GM12865 (cell line): ENCODE measurements at regions not wholly inside any gene's neighbourhood (a gene's known extent, or its start where the extent isn't known, plus 50 kb on each side); places are given as distances from the start of the nearest gene placed in this dataset.

Experiments used
- DNase-seq: peaks from one replicate; pipeline ENCODE4 v3.0.0; 2010; ENCODE audit warnings: low read depth
- H3K4me3 ChIP-seq: 2 replicates; pipeline ENCODE4 v1.5.1; 2011; ENCODE audit warnings: mild to moderate bottlenecking, low read depth, low read length, control low read depth
- TF ChIP-seq, protein P1 (sequence below): IDR thresholded peaks from 2 replicates; pipeline ENCODE4 v1.5.1; 2011; ENCODE audit warnings: low read length, control low read depth, low read depth, inconsistent platforms; ENCODE audit not compliant: insufficient read depth; ENCODE audit errors: missing control alignments

DNA sequence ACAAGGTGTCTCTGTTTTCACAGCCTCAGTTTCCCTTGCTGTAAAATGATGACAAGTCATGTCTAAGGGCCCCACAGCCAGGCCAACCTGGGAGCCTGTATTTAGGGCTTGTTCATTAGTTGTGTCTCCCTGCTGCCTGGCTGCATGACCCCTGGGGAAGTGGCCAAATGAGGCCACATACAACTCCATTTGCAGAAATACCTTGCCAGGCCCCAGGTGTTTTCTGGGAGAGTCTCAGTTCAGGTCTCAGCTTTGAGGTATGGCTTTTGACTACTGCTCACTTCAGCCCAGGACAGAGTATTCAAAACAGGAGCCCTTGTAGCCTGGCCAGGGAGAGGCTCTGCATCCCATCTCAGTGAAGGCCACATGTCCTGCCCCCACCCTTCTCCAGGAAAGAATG, 202.5 kb upstream of the MAMLD1 start:
- no peak for DNase-seq
- H3K4me3 ChIP-seq = no peak overlapping the region
- TF ChIP-seq, protein P1, sequence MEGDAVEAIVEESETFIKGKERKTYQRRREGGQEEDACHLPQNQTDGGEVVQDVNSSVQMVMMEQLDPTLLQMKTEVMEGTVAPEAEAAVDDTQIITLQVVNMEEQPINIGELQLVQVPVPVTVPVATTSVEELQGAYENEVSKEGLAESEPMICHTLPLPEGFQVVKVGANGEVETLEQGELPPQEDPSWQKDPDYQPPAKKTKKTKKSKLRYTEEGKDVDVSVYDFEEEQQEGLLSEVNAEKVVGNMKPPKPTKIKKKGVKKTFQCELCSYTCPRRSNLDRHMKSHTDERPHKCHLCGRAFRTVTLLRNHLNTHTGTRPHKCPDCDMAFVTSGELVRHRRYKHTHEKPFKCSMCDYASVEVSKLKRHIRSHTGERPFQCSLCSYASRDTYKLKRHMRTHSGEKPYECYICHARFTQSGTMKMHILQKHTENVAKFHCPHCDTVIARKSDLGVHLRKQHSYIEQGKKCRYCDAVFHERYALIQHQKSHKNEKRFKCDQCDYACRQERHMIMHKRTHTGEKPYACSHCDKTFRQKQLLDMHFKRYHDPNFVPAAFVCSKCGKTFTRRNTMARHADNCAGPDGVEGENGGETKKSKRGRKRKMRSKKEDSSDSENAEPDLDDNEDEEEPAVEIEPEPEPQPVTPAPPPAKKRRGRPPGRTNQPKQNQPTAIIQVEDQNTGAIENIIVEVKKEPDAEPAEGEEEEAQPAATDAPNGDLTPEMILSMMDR = no peak

DNA sequence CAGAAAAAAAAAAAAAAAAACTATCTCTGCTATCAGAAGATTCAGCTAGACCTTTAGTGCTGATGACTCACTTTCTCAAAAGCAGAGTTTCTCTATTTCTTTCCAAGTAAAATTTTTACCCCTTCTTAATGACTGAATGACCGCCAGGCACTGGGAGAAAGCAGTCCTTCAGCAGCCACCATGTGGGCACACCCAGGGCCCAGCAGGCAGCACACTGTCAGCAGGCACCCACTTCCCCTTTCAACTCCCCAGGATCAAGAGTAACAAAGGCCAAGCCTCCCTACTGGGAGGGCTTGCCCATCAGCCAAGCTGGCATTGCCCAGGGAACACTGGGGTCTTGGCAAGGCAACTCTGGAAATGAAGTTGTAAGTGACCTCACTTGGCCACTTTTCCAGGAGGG, 201.9 kb upstream of the MAMLD1 start:
- no peak for DNase-seq
- TF ChIP-seq, protein P1 = no peak
- H3K4me3 ChIP-seq = no peak overlapping the region

DNA sequence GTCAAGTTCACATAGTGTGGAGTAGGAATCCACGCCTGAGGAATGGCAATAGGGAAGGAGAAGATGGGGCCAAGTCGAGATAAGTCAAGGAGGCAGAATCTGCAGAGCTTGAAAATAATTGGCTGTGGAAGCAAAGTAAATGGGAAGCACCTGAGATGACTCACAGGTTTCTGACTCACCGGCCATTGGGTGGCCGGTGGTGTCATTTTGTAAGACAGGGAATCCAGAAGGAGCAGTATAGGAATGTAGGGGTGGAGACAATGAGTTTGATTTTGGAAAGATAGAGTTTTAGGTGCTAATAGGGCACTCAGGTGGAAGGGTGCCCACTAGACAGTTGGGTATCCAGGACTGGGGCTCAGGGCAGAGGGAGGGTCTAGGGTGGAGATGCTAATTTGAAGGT, 201.0 kb upstream of the MAMLD1 start:
- DNase-seq = no peak

DNA sequence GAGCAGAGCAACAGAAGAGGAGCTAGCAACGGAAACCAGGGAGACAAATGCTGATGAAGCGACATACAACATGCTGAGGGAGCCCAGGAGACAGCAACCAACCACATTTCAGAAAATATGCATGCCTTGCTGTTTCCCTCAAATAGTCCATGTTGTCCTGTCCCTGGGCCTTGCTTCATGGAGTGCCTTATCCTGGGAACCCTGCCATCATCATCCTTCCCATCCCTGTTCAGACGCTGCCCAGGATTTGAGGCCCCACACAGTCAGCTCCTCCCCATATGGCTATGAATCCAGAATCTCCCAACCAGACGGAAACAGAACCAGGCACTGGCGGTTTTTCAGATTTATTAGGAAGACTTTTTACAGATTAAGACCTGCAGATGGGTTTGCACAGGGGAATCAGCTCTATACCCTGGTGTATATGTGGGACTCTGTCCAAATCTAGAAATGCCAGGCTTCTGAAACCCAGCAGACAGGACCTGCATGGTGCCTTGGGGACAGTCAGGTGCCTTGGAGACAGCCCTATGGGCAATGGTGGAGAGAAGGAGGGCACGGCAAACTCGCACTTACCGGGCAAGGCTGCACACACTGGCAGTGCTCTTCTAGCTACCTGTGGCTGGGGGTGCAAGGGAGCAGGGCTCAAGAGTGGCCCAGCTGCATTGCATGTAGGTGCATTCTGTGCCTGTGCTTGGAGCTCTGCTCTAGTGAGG, 199.7 kb upstream of the MAMLD1 start:
- DNase-seq = no peak
- H3K4me3 ChIP-seq = no peak overlapping the region
- TF ChIP-seq, protein P1 = no peak

More for the DNA sequence above, 201.0 kb upstream of the MAMLD1 start:
- H3K4me3 ChIP-seq = no peak overlapping the region
- TF ChIP-seq, protein P1 = no peak

DNA sequence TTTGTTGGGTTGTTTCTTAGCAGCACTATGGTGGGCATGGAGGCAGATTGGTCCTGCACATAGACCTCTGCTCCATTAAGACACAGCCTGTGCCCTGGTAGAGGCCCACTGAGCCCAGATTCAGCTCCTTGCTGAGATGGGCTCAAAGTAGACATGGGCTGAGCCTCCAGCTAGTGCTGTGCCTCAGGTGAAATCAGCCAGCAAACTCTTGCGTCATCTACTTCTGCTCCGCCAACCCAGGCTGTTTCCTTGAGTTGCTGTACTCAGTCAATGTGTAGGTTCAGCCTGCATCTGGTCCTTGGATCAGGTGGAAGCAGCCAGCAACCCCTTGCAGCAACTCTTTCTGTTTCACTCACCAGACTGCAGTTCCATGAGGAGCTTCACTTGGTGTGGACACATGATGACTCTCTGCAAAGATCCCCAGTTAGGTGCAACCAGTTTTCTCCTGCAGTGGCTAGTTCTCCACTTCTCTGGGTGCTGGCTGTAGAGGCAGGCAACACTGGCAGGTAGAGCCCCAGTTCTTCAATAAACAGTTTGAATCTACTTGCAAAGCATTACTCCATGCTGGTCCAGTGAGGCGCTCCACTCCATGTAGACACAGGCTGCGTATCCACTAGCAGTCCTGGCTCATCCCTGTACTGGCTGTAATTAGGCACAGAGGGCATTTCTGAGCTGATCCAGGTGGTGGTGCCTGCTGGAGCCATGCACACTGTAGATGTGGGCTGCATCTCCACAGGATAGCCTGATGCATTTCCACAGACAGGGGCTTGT, 199.0 kb upstream of the MAMLD1 start:
- TF ChIP-seq, protein P1 = no peak
- no peak overlapping the region for H3K4me3 ChIP-seq
- DNase-seq = no peak

DNA sequence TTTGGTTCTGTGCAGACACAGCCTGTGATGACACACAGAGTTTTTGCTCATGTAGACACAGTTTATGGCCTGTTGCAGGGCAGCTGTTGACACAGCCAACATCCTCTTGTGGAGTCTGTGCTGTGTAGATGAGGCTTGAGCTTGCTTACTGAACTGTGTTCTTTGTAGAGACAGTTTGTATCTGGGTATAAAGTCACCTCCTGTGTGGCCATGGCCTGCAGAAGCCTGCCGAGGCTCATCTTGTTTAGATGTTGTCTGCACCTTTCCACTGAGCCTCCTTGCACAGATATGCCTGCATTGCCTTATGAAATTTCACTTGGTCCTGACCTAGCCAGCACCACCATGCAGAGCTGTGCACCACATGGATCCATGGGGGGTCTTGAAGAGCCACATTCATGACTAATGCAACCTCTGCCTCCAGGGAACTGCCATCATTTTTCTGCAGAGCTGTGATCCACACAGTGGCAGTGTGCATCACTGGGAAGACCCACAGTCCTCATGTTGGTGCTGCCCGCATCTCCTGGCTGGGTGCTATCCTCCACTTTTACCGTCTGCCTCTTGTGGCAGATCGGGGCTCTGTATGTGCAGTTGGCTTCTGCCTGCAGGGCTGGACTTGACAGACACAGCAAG, 198.0 kb upstream of the MAMLD1 start:
- TF ChIP-seq, protein P1 = no peak
- no peak overlapping the region for H3K4me3 ChIP-seq
- DNase-seq = no peak
